ENCODE measurements at regions not wholly inside any gene's neighbourhood (a gene's known extent, or its start where the extent isn't known, plus 50 kb on each side); places are given as distances from the start of the nearest gene placed in this dataset.

DNA sequence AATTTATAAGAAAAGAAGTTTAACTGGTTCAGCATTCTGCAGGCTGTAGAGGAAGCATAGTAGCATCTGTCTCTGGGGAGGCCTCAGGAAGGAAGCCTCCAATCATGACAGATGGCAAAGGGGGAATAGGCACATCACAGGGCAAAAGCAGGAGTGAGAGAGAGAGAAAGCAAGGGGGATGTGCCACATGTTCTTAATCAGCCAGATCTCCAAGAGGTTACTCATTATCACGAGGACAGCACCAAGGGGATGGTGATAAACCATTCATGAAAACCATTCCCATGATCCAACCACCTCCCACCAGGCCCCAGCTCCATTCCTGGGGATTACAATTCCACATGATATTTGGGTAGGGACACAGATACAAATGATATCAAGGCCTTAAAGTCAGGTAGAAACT, 217.5 kb upstream of the TCF21 start:
- DNase-seq (ENCODE audit: low spot score): no peak
- Histone ChIP-seq H3K4me3 (no peak overlapping the region), H3K27ac (no peak overlapping the region)
- TF ChIP-seq, protein P1, sequence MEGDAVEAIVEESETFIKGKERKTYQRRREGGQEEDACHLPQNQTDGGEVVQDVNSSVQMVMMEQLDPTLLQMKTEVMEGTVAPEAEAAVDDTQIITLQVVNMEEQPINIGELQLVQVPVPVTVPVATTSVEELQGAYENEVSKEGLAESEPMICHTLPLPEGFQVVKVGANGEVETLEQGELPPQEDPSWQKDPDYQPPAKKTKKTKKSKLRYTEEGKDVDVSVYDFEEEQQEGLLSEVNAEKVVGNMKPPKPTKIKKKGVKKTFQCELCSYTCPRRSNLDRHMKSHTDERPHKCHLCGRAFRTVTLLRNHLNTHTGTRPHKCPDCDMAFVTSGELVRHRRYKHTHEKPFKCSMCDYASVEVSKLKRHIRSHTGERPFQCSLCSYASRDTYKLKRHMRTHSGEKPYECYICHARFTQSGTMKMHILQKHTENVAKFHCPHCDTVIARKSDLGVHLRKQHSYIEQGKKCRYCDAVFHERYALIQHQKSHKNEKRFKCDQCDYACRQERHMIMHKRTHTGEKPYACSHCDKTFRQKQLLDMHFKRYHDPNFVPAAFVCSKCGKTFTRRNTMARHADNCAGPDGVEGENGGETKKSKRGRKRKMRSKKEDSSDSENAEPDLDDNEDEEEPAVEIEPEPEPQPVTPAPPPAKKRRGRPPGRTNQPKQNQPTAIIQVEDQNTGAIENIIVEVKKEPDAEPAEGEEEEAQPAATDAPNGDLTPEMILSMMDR (IDR thresholded peaks at IDR 0.05): no peak

DNA sequence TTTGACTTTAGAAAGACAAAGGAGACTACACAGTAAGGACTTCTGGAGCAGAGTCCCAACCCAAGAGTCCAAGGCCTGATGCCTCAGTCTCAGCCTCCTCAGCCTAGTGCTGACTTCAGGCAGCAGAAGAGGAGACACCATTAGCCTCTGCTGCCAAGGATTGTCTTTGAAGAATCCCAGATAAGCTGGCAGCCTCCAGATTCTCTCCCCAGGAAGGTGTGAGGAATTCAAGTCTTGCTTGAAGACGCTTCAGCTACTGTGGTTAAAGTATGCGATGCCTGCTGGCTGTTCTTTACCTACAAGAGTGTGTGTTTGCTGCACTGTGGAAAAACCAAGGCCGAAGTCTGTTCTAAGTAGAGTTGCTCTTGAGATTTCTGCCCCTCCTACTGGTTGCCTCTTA, 215.9 kb upstream of the TCF21 start:
- H3K27ac ChIP-seq: no peak overlapping the region
- TF ChIP-seq, protein P1 (IDR thresholded peaks at IDR 0.05): no peak
- H3K4me3 ChIP-seq: no peak overlapping the region
- DNase-seq (ENCODE audit: low spot score): no peak

DNA sequence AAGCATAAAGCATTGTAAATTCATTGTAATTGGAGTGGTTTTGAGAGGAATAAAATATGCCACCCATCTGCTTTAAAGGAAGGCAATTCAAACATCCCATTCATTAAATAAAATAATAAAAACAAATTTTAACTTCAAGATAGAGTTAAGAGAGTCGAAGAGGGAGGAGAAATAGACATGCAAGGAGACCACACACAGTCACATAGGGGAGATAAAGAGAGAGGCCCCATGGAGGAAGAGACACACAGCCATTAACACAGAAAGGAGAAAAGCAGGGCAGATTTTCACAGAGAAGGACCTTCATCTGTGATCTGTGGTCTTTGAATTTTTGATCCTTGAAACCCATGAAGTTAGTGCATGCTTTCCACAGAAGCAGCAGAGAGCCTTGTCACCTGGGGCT, 214.3 kb upstream of the TCF21 start:
- no peak overlapping the region for H3K4me3 ChIP-seq
- no peak overlapping the region for H3K27ac ChIP-seq
- no peak for DNase-seq (ENCODE audit: low spot score)
- TF ChIP-seq, protein P1 (IDR thresholded peaks at IDR 0.05): no peak

DNA sequence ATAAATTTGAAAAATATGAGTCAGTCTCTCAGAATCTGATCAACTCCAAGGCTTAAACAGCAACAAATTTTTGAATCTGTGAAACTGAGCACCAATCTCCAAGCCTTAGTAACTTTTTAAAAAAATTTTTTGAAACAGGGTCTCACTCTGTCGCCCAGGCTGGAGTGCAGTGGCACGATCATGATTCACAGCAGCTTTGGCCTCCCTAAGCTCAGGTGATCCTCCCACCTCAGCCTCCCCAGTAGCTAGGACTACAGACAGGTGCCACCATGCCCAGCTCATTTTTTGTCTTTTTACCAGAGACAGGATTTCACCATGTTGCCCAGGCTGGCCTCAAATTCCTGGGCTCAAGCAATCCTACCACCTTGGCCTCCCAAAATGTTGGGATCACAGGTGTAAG, 207.9 kb upstream of the TCF21 start:
- H3K4me3 ChIP-seq: no peak overlapping the region
- TF ChIP-seq, protein P1 (IDR thresholded peaks at IDR 0.05): no peak
- no peak for DNase-seq (ENCODE audit: low spot score)
- no peak overlapping the region for H3K27ac ChIP-seq

DNA sequence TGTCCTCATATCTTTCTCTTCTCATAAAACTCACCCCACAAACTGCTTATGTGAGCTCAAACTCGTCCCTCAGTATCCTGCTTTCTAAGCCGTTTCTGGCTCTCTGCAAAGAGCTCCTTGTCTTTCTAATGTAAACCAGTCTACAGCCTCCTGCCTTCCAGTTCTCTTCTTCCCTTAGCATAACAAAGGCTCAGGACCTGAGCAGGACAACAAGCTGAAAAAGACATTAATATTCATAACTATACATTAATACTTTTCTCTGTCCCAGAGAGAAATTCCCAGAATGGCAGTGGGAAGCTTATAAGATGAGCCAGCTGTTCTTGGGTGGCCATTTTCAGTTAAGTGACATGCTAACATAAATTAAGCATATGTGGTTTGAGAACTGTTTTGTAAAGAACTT, 207.0 kb upstream of the TCF21 start:
- TF ChIP-seq, protein P1 (IDR thresholded peaks at IDR 0.05): no peak
- no peak for DNase-seq (ENCODE audit: low spot score)
- Histone ChIP-seq H3K4me3 (no peak overlapping the region), H3K27ac (no peak overlapping the region)

DNA sequence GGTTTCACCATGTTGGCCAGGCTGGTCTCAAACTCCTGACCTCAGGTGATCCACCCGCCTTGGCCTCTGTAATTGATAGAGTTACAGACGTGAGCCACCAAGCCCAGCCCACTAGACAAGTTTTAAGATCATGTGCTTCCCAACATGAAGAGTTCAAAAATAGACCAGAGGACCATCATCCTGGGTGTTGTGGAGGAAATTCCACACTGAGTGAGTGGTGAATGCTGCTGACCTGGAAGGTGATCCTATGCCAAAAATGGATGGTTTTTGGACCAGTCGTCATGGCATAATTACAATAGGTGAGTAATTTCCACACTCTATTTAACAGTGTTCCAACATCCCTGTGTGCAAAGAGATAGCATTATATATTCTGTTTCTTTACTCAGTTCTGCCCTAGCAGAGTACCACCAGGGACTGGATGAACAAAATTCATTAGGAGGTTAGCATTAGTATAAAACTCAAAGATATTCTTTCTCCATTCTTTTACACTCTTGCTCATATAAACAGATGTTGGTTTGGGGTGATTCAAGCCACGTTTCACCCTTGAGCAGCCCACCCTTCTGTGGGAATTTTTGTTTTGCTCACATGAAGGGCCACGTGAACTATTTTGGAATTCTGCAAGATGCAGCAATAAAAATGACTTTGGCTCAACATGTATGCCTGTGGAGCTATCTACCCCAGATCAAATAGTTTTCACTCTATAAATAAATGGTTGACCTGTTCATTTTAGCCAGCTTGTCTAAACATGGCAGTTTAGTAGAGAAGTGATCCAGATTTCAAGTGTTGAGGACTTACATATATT, 206.2 kb upstream of the TCF21 start:
- TF ChIP-seq, protein P1 (IDR thresholded peaks at IDR 0.05): no peak
- no peak for DNase-seq (ENCODE audit: low spot score)
- Histone ChIP-seq H3K4me3 (no peak overlapping the region), H3K27ac (no peak overlapping the region)

DNA sequence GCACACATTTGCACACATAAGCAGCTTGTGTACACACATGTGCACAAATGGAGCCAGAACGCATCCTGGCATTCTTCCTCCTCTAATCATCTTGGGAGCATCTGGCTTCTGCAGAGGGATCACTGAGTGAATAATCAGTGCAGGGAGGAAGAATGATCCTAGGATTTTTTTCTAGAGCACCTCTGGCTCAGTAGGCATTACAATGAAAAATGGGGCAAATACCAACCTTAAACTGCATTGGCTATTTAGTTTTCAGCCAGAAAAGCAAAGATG, 205.7 kb upstream of the TCF21 start:
- H3K27ac ChIP-seq: no peak overlapping the region
- H3K4me3 ChIP-seq: no peak overlapping the region
- TF ChIP-seq, protein P1 (IDR thresholded peaks at IDR 0.05): no peak
- DNase-seq (ENCODE audit: low spot score): no peak

All from coronary artery (tissue), 2 donors.